ENCODE measurements at regions not wholly inside any gene's neighbourhood (a gene's known extent, or its start where the extent isn't known, plus 50 kb on each side); places are given as distances from the start of the nearest gene placed in this dataset.
"Not testable (repeated sequence)": the region's sequence is repeated elsewhere in the genome, so short reads cannot be mapped to it uniquely, and the experiment has no call there.

GRCh38 chr2:234156326-234156725 lies 105.8 kb downstream of the SPP2 start:
- no peak for DNase-seq (ENCODE audit: low read depth)

- DNase-seq (ENCODE audit: low read depth): not testable (repeated sequence)
Observed at GRCh38 chr2:234152835-234153234, 102.3 kb downstream of the SPP2 start.

- no peak for DNase-seq (ENCODE audit: low read depth)
Observed at GRCh38 chr2:234147335-234147861, 96.9 kb downstream of the SPP2 start.

GRCh38 chr2:234146087-234146826 lies 95.8 kb downstream of the SPP2 start:
- DNase-seq (ENCODE audit: low read depth): no peak

GRCh38 chr2:234145511-234145910 lies 95.0 kb downstream of the SPP2 start:
- no peak for DNase-seq (ENCODE audit: low read depth)

GRCh38 chr2:234145057-234145456 lies 94.6 kb downstream of the SPP2 start:
- no peak for DNase-seq (ENCODE audit: low read depth)

GRCh38 chr2:234143896-234144295 lies 93.4 kb downstream of the SPP2 start:
- no peak for DNase-seq (ENCODE audit: low read depth)

- DNase-seq (ENCODE audit: low read depth): no peak
Observed at GRCh38 chr2:234142530-234142929, 92.0 kb downstream of the SPP2 start.

- DNase-seq (ENCODE audit: low read depth): no peak
Observed at GRCh38 chr2:234139755-234140154, 89.3 kb downstream of the SPP2 start.

- DNase-seq (ENCODE audit: low read depth): no peak
Observed at GRCh38 chr2:234138836-234139235, 88.3 kb downstream of the SPP2 start.

GRCh38 chr2:234137400-234138014 lies 87.0 kb downstream of the SPP2 start:
- DNase-seq (ENCODE audit: low read depth): no peak

- DNase-seq (ENCODE audit: low read depth): no peak
Observed at GRCh38 chr2:234136461-234136860, 86.0 kb downstream of the SPP2 start.

- DNase-seq (ENCODE audit: low read depth): no peak
Observed at GRCh38 chr2:234135750-234136221, 85.3 kb downstream of the SPP2 start.

GRCh38 chr2:234134496-234134895 lies 84.0 kb downstream of the SPP2 start:
- DNase-seq (ENCODE audit: low read depth): no peak

- no peak for DNase-seq (ENCODE audit: low read depth)
Observed at GRCh38 chr2:234133004-234133403, 82.5 kb downstream of the SPP2 start.

- no peak for DNase-seq (ENCODE audit: low read depth)
Observed at GRCh38 chr2:234130777-234131181, 80.3 kb downstream of the SPP2 start.

- DNase-seq (ENCODE audit: low read depth): no peak
Observed at GRCh38 chr2:234128606-234129005, 78.1 kb downstream of the SPP2 start.

Measured in T-helper 22 cell (primary cell).